ENCODE measurements at regions not wholly inside any gene's neighbourhood (a gene's known extent, or its start where the extent isn't known, plus 50 kb on each side); places are given as distances from the start of the nearest gene placed in this dataset.

DNA sequence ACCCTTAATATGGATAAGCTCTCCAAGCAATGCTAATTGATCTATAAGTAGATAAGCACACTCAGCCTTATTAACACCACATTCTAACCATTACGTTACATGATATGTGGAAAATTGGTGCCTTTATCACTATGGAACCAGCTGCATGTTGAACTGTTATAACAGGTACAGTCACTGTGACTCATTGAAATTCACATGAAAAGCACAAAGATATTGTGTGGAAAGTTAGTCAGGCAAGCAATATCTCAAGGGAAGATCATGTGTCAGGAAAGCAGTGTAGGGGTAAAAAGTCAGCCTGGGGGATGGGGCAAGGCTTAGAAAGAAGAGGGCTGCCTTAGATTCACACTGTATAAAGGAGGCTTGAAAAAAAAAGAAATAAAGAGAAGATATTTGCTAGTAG is 313.7 kb upstream of the SMIM31 start:
- Histone ChIP-seq H3K9ac (ENCODE audit: low read length in 3 of 3) (no peak overlapping the region), H3K27me3 (ENCODE audit: control insufficient read depth, insufficient read depth, low read length) (no peaks in the 10 kb centered on the region), H3K27ac (ENCODE audit: low read depth in 2 of 2, low read length in 2 of 2) (no peak overlapping the region), H3K36me3 (ENCODE audit: control insufficient read depth in 2 of 3, insufficient read depth in 3 of 3, low read length in 3 of 3) (no peaks in the 10 kb centered on the region), H3K4me1 (ENCODE audit: control insufficient read depth in 2 of 3, insufficient read depth in 2 of 3, low read depth in 1 of 3, low read length in 3 of 3) (no peaks in the 10 kb centered on the region), H3K9me3 (ENCODE audit: control insufficient read depth in 2 of 3, insufficient read depth in 1 of 3, low read length in 3 of 3) (no peaks in the 10 kb centered on the region), H3K4me3 (ENCODE audit: low read length in 3 of 3) (no peak overlapping the region)
- no peak for TF ChIP-seq CTCF (IDR thresholded peaks at IDR 0.05; ENCODE audit: borderline replicate concordance, extremely low read depth, insufficient read depth)
- FAIRE-seq (no peak), DNase-seq (peak in 1 of 5 donors; percentile 19)
- intact Hi-C loops (cut with DNase I), result no loop called here

DNA sequence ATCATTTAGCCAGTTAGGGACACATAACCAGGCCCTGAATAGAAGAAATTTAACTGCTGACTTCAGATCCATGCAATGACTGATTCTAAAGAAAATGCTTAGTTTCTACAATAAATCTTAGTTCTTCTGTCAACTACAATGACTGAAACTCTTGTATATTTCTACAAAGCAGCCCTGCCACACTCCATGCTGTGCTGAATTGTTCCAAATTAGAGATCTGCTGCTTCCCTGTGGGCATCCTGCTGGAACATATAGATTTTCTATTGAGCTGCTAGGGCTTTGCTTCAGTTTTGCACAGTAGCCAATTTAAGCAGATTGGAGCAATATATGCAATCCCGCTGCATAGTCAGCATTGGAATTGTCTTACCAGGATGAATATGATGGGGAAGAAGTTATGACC is 312.8 kb upstream of the SMIM31 start:
- no peak overlapping the region for H3K4me3 ChIP-seq (ENCODE audit: low read length in 3 of 3)
- H3K36me3 ChIP-seq (ENCODE audit: control insufficient read depth in 2 of 3, insufficient read depth in 3 of 3, low read length in 3 of 3), result no peaks in the 10 kb centered on the region
- H3K4me1 ChIP-seq (ENCODE audit: control insufficient read depth in 2 of 3, insufficient read depth in 2 of 3, low read depth in 1 of 3, low read length in 3 of 3), result no peaks in the 10 kb centered on the region
- intact Hi-C loops (cut with DNase I), result no loop called here
- DNase-seq, result no peak
- H3K9me3 ChIP-seq (ENCODE audit: control insufficient read depth in 2 of 3, insufficient read depth in 1 of 3, low read length in 3 of 3), result no peaks in the 10 kb centered on the region
- TF ChIP-seq CTCF (IDR thresholded peaks at IDR 0.05; ENCODE audit: borderline replicate concordance, extremely low read depth, insufficient read depth), result no peak
- H3K27me3 ChIP-seq (ENCODE audit: control insufficient read depth, insufficient read depth, low read length), result no peaks in the 10 kb centered on the region
- no peak overlapping the region for H3K27ac ChIP-seq (ENCODE audit: low read depth in 2 of 2, low read length in 2 of 2)
- no peak for FAIRE-seq
- no peak overlapping the region for H3K9ac ChIP-seq (ENCODE audit: low read length in 3 of 3)

DNA sequence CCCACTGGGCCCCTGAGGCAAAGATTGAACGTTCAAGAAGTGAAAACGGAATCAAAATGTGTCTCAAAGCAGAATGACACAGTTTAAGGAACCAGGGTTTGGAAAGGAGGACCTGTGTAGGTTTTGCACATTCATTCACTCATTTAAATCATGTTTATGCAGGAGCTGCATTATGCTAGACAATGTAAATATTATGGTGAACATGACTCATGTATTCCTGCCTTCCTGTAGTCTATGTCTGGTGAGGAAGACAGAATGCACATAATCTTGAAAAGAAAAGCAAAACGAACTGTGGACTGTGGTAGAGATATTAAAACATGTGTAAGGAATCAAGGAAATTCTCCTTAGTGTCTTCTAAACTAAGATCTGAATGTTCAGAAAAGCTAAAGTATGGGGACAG is 311.8 kb upstream of the SMIM31 start:
- intact Hi-C loops (cut with DNase I), result no loop called here
- Histone ChIP-seq H3K27me3 (ENCODE audit: control insufficient read depth, insufficient read depth, low read length) (no peaks in the 10 kb centered on the region), H3K9me3 (ENCODE audit: control insufficient read depth in 2 of 3, insufficient read depth in 1 of 3, low read length in 3 of 3) (no peaks in the 10 kb centered on the region), H3K9ac (ENCODE audit: low read length in 3 of 3) (no peak overlapping the region), H3K4me1 (ENCODE audit: control insufficient read depth in 2 of 3, insufficient read depth in 2 of 3, low read depth in 1 of 3, low read length in 3 of 3) (no peaks in the 10 kb centered on the region), H3K27ac (ENCODE audit: low read depth in 2 of 2, low read length in 2 of 2) (no peak overlapping the region), H3K36me3 (ENCODE audit: control insufficient read depth in 2 of 3, insufficient read depth in 3 of 3, low read length in 3 of 3) (no peaks in the 10 kb centered on the region), H3K4me3 (ENCODE audit: low read length in 3 of 3) (no peak overlapping the region)
- no peak for DNase-seq
- no peak for FAIRE-seq
- TF ChIP-seq CTCF (IDR thresholded peaks at IDR 0.05; ENCODE audit: borderline replicate concordance, extremely low read depth, insufficient read depth), result no peak

DNA sequence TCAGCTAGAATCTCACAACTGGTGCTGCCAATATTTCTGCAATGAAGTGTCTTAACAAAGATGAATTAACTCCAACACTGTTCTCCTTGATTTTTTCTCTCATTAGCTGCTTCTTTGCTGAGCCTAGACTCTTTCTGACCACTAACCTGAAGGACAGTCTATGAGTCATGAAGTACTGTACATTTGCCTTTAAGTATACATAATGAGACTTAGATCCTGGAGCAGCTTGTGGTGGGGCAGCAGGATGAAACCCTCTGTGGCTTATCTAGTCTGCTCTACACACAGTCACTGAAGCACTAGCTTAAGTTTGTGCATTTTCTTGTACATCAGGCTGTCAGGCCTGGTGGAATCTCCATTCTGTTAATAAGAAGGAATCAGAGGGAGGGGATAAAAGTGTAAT is 307.4 kb upstream of the SMIM31 start:
- Histone ChIP-seq H3K4me3 (ENCODE audit: low read length in 3 of 3) (no peak overlapping the region), H3K27me3 (ENCODE audit: control insufficient read depth, insufficient read depth, low read length) (no peaks in the 10 kb centered on the region), H3K36me3 (ENCODE audit: control insufficient read depth in 2 of 3, insufficient read depth in 3 of 3, low read length in 3 of 3) (no peaks in the 10 kb centered on the region), H3K9me3 (ENCODE audit: control insufficient read depth in 2 of 3, insufficient read depth in 1 of 3, low read length in 3 of 3) (no peaks in the 10 kb centered on the region), H3K4me1 (ENCODE audit: control insufficient read depth in 2 of 3, insufficient read depth in 2 of 3, low read depth in 1 of 3, low read length in 3 of 3) (no peaks in the 10 kb centered on the region), H3K27ac (ENCODE audit: low read depth in 2 of 2, low read length in 2 of 2) (no peak overlapping the region), H3K9ac (ENCODE audit: low read length in 3 of 3) (no peak overlapping the region)
- intact Hi-C loops (cut with DNase I), result no loop called here
- FAIRE-seq, result no peak
- TF ChIP-seq CTCF (IDR thresholded peaks at IDR 0.05; ENCODE audit: borderline replicate concordance, extremely low read depth, insufficient read depth), result no peak
- no peak for DNase-seq
